ENCODE measurements at regions not wholly inside any gene's neighbourhood (a gene's known extent, or its start where the extent isn't known, plus 50 kb on each side); places are given as distances from the start of the nearest gene placed in this dataset.

DNA sequence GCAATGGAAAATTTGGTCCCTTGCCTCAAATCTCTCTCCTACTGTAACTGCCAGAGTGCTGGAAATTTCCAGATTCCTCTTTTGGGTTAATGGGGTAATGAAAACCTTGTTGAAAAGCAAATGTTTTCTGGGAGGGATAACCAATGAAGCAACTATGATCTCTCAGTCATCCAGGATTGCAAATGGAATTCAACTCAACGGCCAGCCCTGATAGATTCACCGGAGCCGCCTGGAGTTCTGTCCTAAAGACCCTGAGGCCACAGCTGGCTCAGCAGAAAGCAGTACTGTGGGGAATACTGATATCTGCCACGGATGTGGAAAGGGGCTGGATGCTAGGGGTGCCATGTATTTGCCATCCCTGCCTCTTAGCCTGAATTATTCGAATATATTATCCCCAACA, 167.8 kb downstream of the NRP2 start:
- Histone ChIP-seq H3K27me3 (ENCODE audit: control insufficient read depth, insufficient read depth, low read length) (peaks cover 23% of the 10 kb centered on the region), H3K9me3 (ENCODE audit: control insufficient read depth, insufficient read depth, low read length) (no peaks in the 10 kb centered on the region), H3K27ac (ENCODE audit: low read depth, low read length) (no peak overlapping the region), H3K4me3 (ENCODE audit: low read depth, low read length) (no peak overlapping the region)
- TF ChIP-seq CTCF (IDR thresholded peaks at IDR 0.05; ENCODE audit: low read depth, low read length) = no peak
- DNase-seq (ENCODE audit: low read depth, low spot score) = no peak
- ChIA-PET POLR2A (no interaction called here), CTCF (no interaction called here)

GRCh38 chr2:205849136-205849535, 166.8 kb downstream of the NRP2 start:
- H3K9me3 ChIP-seq (ENCODE audit: control insufficient read depth, insufficient read depth, low read length) = no peaks in the 10 kb centered on the region
- DNase-seq (ENCODE audit: low read depth, low spot score) = no peak
- ChIA-PET CTCF (interaction anchor here (0.6 to 0.9 kb wide), 2 partner anchors 9 to 90 kb away, joined by 4 to 5 read pairs; no protein-coding TSS in a partner anchor), POLR2A (interaction anchor here (0.7 kb wide), 1 partner anchor 14 kb away, joined by 3 read pairs; no protein-coding TSS in a partner anchor)
- H3K27ac ChIP-seq (ENCODE audit: low read depth, low read length) = no peak overlapping the region
- TF ChIP-seq CTCF (IDR thresholded peaks at IDR 0.05; ENCODE audit: low read depth, low read length) = no peak
- no peak overlapping the region for H3K4me3 ChIP-seq (ENCODE audit: low read depth, low read length)
- H3K27me3 ChIP-seq (ENCODE audit: control insufficient read depth, insufficient read depth, low read length) = peaks cover 23% of the 10 kb centered on the region

GRCh38 chr2:205848601-205849000, 166.3 kb downstream of the NRP2 start:
- Histone ChIP-seq H3K4me3 (ENCODE audit: low read depth, low read length) (no peak overlapping the region), H3K27me3 (ENCODE audit: control insufficient read depth, insufficient read depth, low read length) (peaks cover 19% of the 10 kb centered on the region), H3K9me3 (ENCODE audit: control insufficient read depth, insufficient read depth, low read length) (no peaks in the 10 kb centered on the region), H3K27ac (ENCODE audit: low read depth, low read length) (no peak overlapping the region)
- ChIA-PET CTCF (no interaction called here), POLR2A (interaction anchor here (0.6 to 0.7 kb wide), 2 partner anchors 13 to 48 kb away, joined by 3 read pairs; no protein-coding TSS in a partner anchor)
- TF ChIP-seq CTCF (IDR thresholded peaks at IDR 0.05; ENCODE audit: low read depth, low read length) = no peak
- no peak for DNase-seq (ENCODE audit: low read depth, low spot score)
